GM12878 (cell line): ENCODE measurements at regions not wholly inside any gene's neighbourhood (a gene's known extent, or its start where the extent isn't known, plus 50 kb on each side); places are given as distances from the start of the nearest gene placed in this dataset.

Experiments used
- ATAC-seq: fragments of 200-7000 bp; cut with Tn5 transposase; 3 replicates; pipeline ENCODE4 v1.9.1; 2020; ENCODE audit warnings: mild to moderate bottlenecking, moderate library complexity
- BruUV-seq: library from RNA; stranded (reverse); fragments of 400-500 nt; replicated peaks from 2 replicates; lab custom pipeline; 2021; lab: Mats Ljungman, UMichigan
- CTCF ChIA-PET: fragments of 300-600 bp; sonication (Branson Sonifier 250); formaldehyde crosslinking; extraction: SDS; loops from one replicate; lab custom pipeline; 2021; ENCODE audit warnings: inconsistent platforms; lab: Yijun Ruan, JAX
- POLR2A ChIA-PET: fragments of 350-600 bp; formaldehyde crosslinking; extraction: SDS; loops from one replicate; lab custom pipeline; 2021; ENCODE audit warnings: inconsistent platforms; lab: Charles Lee
- RAD21 ChIA-PET: fragments of 300-600 bp; sonication (Branson Sonifier 250); formaldehyde crosslinking; loops from one replicate; lab custom pipeline; 2023; ENCODE audit warnings: antibody characterized with exemption; ENCODE audit not compliant: unreplicated experiment; lab: Charles Lee
- SMC1A ChIA-PET: fragments of 300-600 bp; sonication (Branson Sonifier 250); formaldehyde crosslinking; loops from one replicate; lab custom pipeline; 2023; ENCODE audit not compliant: unreplicated experiment, uncharacterized antibody; lab: Charles Lee
- DNase-seq: peaks from one replicate; pipeline ENCODE4 v3.0.0-alpha.2; 2011; ENCODE audit warnings: low read depth, low spot score
- FAIRE-seq: peaks from 3 replicates; lab custom pipeline; 2011; peaks lifted over from hg19 to GRCh38; lab: Jason Lieb, UNC
- H2AFZ ChIP-seq: 2 replicates; pipeline ENCODE4 v1.6.0; 2011; ENCODE audit warnings: low read depth, low read length, control low read depth; ENCODE audit not compliant: control insufficient read depth
- H3K27ac ChIP-seq: 2 replicates; pipeline ENCODE4 v1.5.1; 2011; ENCODE audit warnings: control low read depth; ENCODE audit not compliant: control insufficient read depth, insufficient read depth
- H3K27me3 ChIP-seq, 2 experiments: replicated peaks in 1 of 2; 2 replicates each; pipeline versions ENCODE4 v1.6.0 to v1.6.1; 2011; ENCODE audit warnings: low read length in 1 of 2; ENCODE audit not compliant: control insufficient read depth in 2 of 2, insufficient read depth in 2 of 2
- H3K36me3 ChIP-seq, 2 experiments: 2 replicates each; pipeline ENCODE4 v1.5.1; 2011; ENCODE audit warnings: low read length in 1 of 2; ENCODE audit not compliant: control insufficient read depth in 2 of 2, insufficient read depth in 2 of 2
- H3K4me1 ChIP-seq: 2 replicates; pipeline ENCODE4 v1.6.1; 2011; ENCODE audit warnings: mild to moderate bottlenecking, low read length, moderate library complexity, mixed read lengths; ENCODE audit not compliant: control insufficient read depth, insufficient read depth
- H3K4me2 ChIP-seq: 2 replicates; pipeline ENCODE4 v1.6.0; 2011; ENCODE audit warnings: control low read depth; ENCODE audit not compliant: control insufficient read depth, insufficient read depth
- H3K4me3 ChIP-seq: fragments of 200-600 bp; sonication (generic); 2 replicates; pipeline ENCODE4 v1.5.1; 2016
- H3K79me2 ChIP-seq: 2 replicates; pipeline ENCODE4 v1.6.0; 2011; ENCODE audit warnings: low read length; ENCODE audit not compliant: control insufficient read depth, insufficient read depth
- H3K9ac ChIP-seq: 2 replicates; pipeline ENCODE4 v1.8.0; 2011; ENCODE audit warnings: low read length, control low read depth, mixed read lengths; ENCODE audit not compliant: control insufficient read depth, insufficient read depth
- H3K9me3 ChIP-seq: replicated peaks from 3 replicates; pipeline ENCODE4 v1.5.1; 2011; ENCODE audit warnings: mild to moderate bottlenecking, low read length; ENCODE audit not compliant: control insufficient read depth, insufficient read depth
- H4K20me1 ChIP-seq: 2 replicates; pipeline ENCODE4 v1.6.0; 2011; ENCODE audit not compliant: control insufficient read depth, insufficient read depth
- BCL11A ChIP-seq: IDR thresholded peaks from 2 replicates; pipeline ENCODE4 v1.6.1; 2011; ENCODE audit warnings: low read depth, low read length
- CTCF ChIP-seq, 3 experiments: IDR thresholded peaks in 2 of 3; conservative IDR thresholded peaks in 1 of 3; 2 replicates each; pipeline ENCODE4 v1.5.1; 2011; ENCODE audit warnings: low read depth in 3 of 3, low read length in 3 of 3, mild to moderate bottlenecking in 3 of 3, control low read depth in 2 of 3, moderate library complexity in 2 of 3, inconsistent platforms in 1 of 3, mixed read lengths in 1 of 3; ENCODE audit not compliant: control insufficient read depth in 2 of 3, insufficient read depth in 1 of 3; ENCODE audit errors: extremely low read depth in 1 of 3
- GATAD2B ChIP-seq: fragments of 450-650 bp; conservative IDR thresholded peaks from 2 replicates; pipeline ENCODE4 v1.6.1; 2017; ENCODE audit warnings: low read depth, mild to moderate bottlenecking, moderate library complexity
- KDM1A ChIP-seq: fragments of 200-600 bp; sonication (generic); IDR thresholded peaks from 2 replicates; pipeline ENCODE4 v1.6.1; 2016; ENCODE audit warnings: borderline replicate concordance
- MTA3 ChIP-seq: IDR thresholded peaks from 2 replicates; pipeline ENCODE4 v1.6.1; 2012; ENCODE audit warnings: low read length, inconsistent platforms, borderline replicate concordance
- NR2F1 ChIP-seq: fragments of 450-650 bp; conservative IDR thresholded peaks from 2 replicates; pipeline ENCODE4 v1.6.1; 2017; ENCODE audit warnings: mild to moderate bottlenecking
- PAX5 ChIP-seq: IDR thresholded peaks from 2 replicates; pipeline ENCODE4 v1.6.1; 2011; ENCODE audit warnings: low read depth, low read length, borderline replicate concordance
- PML ChIP-seq: IDR thresholded peaks from 2 replicates; pipeline ENCODE4 v1.6.1; 2012; ENCODE audit warnings: low read length, inconsistent platforms
- POLR2A ChIP-seq: IDR thresholded peaks from 2 replicates; pipeline ENCODE4 v1.6.1; 2011; ENCODE audit warnings: low read depth, mild to moderate bottlenecking, low read length
- RAD21 ChIP-seq: IDR thresholded peaks from 2 replicates; pipeline ENCODE4 v1.6.1; 2011; ENCODE audit warnings: mild to moderate bottlenecking, low read depth, low read length, moderate library complexity; ENCODE audit not compliant: insufficient read depth
- RAD51 ChIP-seq: fragments of 450-650 bp; IDR thresholded peaks from 2 replicates; pipeline ENCODE4 v1.6.1; 2016; ENCODE audit warnings: moderate library complexity, mild to moderate bottlenecking, inconsistent platforms
- SIX5 ChIP-seq: IDR thresholded peaks from 2 replicates; pipeline ENCODE4 v1.6.1; 2011; ENCODE audit warnings: mild to moderate bottlenecking, low read depth, low read length, moderate library complexity; ENCODE audit not compliant: severe bottlenecking
- SREBF1 ChIP-seq: IDR thresholded peaks from 2 replicates; pipeline ENCODE4 v1.6.1; 2012; ENCODE audit warnings: mild to moderate bottlenecking, low read length
- STAT1 ChIP-seq: fragments of 450-650 bp; conservative IDR thresholded peaks from 2 replicates; pipeline ENCODE4 v1.6.1; 2014; ENCODE audit warnings: antibody characterized with exemption, mild to moderate bottlenecking
- TCF12 ChIP-seq: IDR thresholded peaks from 2 replicates; pipeline ENCODE4 v1.6.1; 2011; ENCODE audit warnings: low read depth, mild to moderate bottlenecking, low read length
- ZNF24 ChIP-seq: fragments of 450-650 bp; IDR thresholded peaks from 2 replicates; pipeline ENCODE4 v1.6.1; 2017; ENCODE audit warnings: antibody characterized with exemption, mild to moderate bottlenecking
- ZNF384 ChIP-seq: IDR thresholded peaks from 2 replicates; pipeline ENCODE4 v1.6.1; 2012; ENCODE audit warnings: low read depth, mild to moderate bottlenecking, low read length, improper control_type of control experiment, borderline replicate concordance
- ZNF622 ChIP-seq: fragments of 450-650 bp; IDR thresholded peaks from 2 replicates; pipeline ENCODE4 v1.6.1; 2017; ENCODE audit warnings: mild to moderate bottlenecking, inconsistent platforms
- WGBS: methylation state at CpG from one replicate; pipeline ENCODE4 v1.1.6; 2016; ENCODE audit warnings: low lambda C conversion rate; ENCODE audit not compliant: insufficient replicate concordance, insufficient coverage; ENCODE audit errors: missing lambda C conversion rate; 5-methylcytosine and 5-hydroxymethylcytosine counted together
- in situ Hi-C: fragments of 300-500 bp; cut with MboI; formaldehyde crosslinking; loops from 9 replicates; pipeline ENCODE4 v1.14.3; 2018; ENCODE audit warnings: mixed read lengths
- intact Hi-C: fragments of 100-400 bp; cut with micrococcal nuclease; formaldehyde crosslinking; loops from one replicate; pipeline ENCODE4 v1.14.2; 2022; ENCODE audit not compliant: unreplicated experiment
- TF ChIP-seq, protein P1 (sequence below): IDR thresholded peaks from 2 replicates; pipeline ENCODE4 v1.6.1; 2012; ENCODE audit warnings: low read depth, low read length, improper control_type of control experiment

- Histone ChIP-seq H3K27ac (no peak overlapping the region), H3K4me2 (no peak overlapping the region), H3K4me1 (no peaks in the 10 kb centered on the region), H4K20me1 (no peaks in the 10 kb centered on the region), H3K4me3 (no peak overlapping the region), H2AFZ (no peak overlapping the region), H3K36me3 (no peaks in the 10 kb centered on the region), H3K9ac (no peak overlapping the region), H3K9me3 (no peaks in the 10 kb centered on the region), H3K27me3 (no peaks in the 10 kb centered on the region; a peak in 4 of 4 replicates), H3K79me2 (no peaks in the 10 kb centered on the region)
- TF ChIP-seq BCL11A (no peak), ZNF384 (no peak), TCF12 (no peak), ZNF622 (no peak), MTA3 (no peak), PAX5 (no peak), SIX5 (no peak), GATAD2B (no peak), CTCF (IDR thresholded peaks at IDR 0.05 in 2 of 3, conservative IDR thresholded peaks at IDR 0.05 in 1 of 3; ENCODE audit: control insufficient read depth in 2 of 3, extremely low read depth in 1 of 3, insufficient read depth in 1 of 3, low read depth in 3 of 3, low read length in 3 of 3) (no peak), POLR2A (no peak), KDM1A (no peak), RAD51 (no peak), NR2F1 (no peak), STAT1 (no peak), SREBF1 (no peak), ZNF24 (no peak), PML (no peak), RAD21 (no peak)
- TF ChIP-seq, protein P1, sequence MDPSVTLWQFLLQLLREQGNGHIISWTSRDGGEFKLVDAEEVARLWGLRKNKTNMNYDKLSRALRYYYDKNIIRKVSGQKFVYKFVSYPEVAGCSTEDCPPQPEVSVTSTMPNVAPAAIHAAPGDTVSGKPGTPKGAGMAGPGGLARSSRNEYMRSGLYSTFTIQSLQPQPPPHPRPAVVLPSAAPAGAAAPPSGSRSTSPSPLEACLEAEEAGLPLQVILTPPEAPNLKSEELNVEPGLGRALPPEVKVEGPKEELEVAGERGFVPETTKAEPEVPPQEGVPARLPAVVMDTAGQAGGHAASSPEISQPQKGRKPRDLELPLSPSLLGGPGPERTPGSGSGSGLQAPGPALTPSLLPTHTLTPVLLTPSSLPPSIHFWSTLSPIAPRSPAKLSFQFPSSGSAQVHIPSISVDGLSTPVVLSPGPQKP = no peak
- DNase-seq = no peak
- CTCF ChIA-PET = interaction anchor here (0.6 to 1.0 kb wide), 2 partner anchors 12 to 192 kb away, joined by 3 read pairs; no protein-coding TSS in a partner anchor
- intact Hi-C loops (no loop called here), in situ Hi-C loops (no loop called here)
- RAD21 ChIA-PET = no interaction called here
- BruUV-seq = no TSS peak
- FAIRE-seq = no peak
- 4% methylated on average over 3 of the region's 3 CpGs for WGBS
- SMC1A ChIA-PET = interaction anchor here (1.0 kb wide), 2 partner anchors 51 to 59 kb away, joined by 3 read pairs; no protein-coding TSS in a partner anchor
- ATAC-seq = no peak
- POLR2A ChIA-PET = no interaction called here
Measured at GRCh38 chr2:109060496-109060895, 68.5 kb upstream of the SH3RF3 start.
